OCI-LY1 (cell line): ENCODE measurements at regions not wholly inside any gene's neighbourhood (a gene's known extent, or its start where the extent isn't known, plus 50 kb on each side); places are given as distances from the start of the nearest gene placed in this dataset.
A peak's percentile ranks its signal among the peaks of the same experiment; 100 is the strongest.

Source experiments
- H2AFZ ChIP-seq: fragments of 200-600 bp; sonication (generic), shearing (Covaris generic); 2 replicates; pipeline ENCODE4 v1.6.0; 2014; ENCODE audit warnings: antibody characterized with exemption, mild to moderate bottlenecking, low read length
- H3F3A ChIP-seq: fragments of 200-600 bp; sonication (generic), shearing (Covaris generic); 2 replicates; pipeline ENCODE4 v1.6.0; 2014; ENCODE audit warnings: mild to moderate bottlenecking, antibody characterized with exemption, low read length, moderate library complexity; ENCODE audit not compliant: insufficient read depth
- H3K27ac ChIP-seq: fragments of 200-600 bp; sonication (generic); 2 replicates; pipeline ENCODE4 v1.5.1; 2014; ENCODE audit warnings: low read length, mixed run types, mild to moderate bottlenecking, low read depth; ENCODE audit not compliant: poor library complexity, severe bottlenecking
- H3K27me3 ChIP-seq: fragments of 200-600 bp; sonication (generic); 2 replicates; pipeline ENCODE4 v1.6.0; 2014; ENCODE audit warnings: antibody characterized with exemption, mild to moderate bottlenecking, low read length, moderate library complexity; ENCODE audit not compliant: insufficient read depth
- H3K36me3 ChIP-seq: fragments of 200-600 bp; sonication (generic); 2 replicates; pipeline ENCODE4 v1.6.1; 2014; ENCODE audit warnings: mild to moderate bottlenecking, antibody characterized with exemption, low read length, moderate library complexity, mixed read lengths; ENCODE audit not compliant: insufficient read depth
- H3K4me1 ChIP-seq: fragments of 200-600 bp; sonication (generic); 2 replicates; pipeline ENCODE4 v1.5.1; 2014; ENCODE audit warnings: mild to moderate bottlenecking, low read length, moderate library complexity; ENCODE audit not compliant: insufficient read depth, severe bottlenecking
- H3K4me2 ChIP-seq: fragments of 200-600 bp; sonication (generic), shearing (Covaris generic); 2 replicates; pipeline ENCODE4 v1.6.1; 2014; ENCODE audit warnings: low read length
- H3K4me3 ChIP-seq: fragments of 200-600 bp; sonication (generic); 2 replicates; pipeline ENCODE4 v1.5.1; 2014; ENCODE audit warnings: low read length, low read depth, mild to moderate bottlenecking, mixed read lengths; ENCODE audit not compliant: poor library complexity, severe bottlenecking
- H3K79me2 ChIP-seq: fragments of 200-600 bp; shearing (Covaris generic); 2 replicates; pipeline ENCODE4 v1.6.1; 2016; ENCODE audit warnings: mixed run types, low read length, mixed read lengths; ENCODE audit not compliant: insufficient read depth
- H3K9ac ChIP-seq: fragments of 200-600 bp; sonication (generic), shearing (Covaris generic); 2 replicates; pipeline ENCODE4 v1.6.1; 2014; ENCODE audit warnings: mild to moderate bottlenecking, low read length, mixed read lengths
- H3K9me2 ChIP-seq: fragments of 200-600 bp; sonication (generic), shearing (Covaris generic); 2 replicates; pipeline ENCODE4 v1.6.1; 2014; ENCODE audit warnings: low read depth, mild to moderate bottlenecking, low read length, mixed read lengths
- H3K9me3 ChIP-seq: fragments of 200-600 bp; shearing (Covaris generic); 2 replicates; pipeline ENCODE4 v1.6.1; 2014; ENCODE audit warnings: low read length, mixed read lengths
- H4K20me1 ChIP-seq: fragments of 200-600 bp; sonication (generic), shearing (Covaris generic); 2 replicates; pipeline ENCODE4 v1.6.0; 2016; ENCODE audit warnings: mild to moderate bottlenecking, low read length; ENCODE audit not compliant: insufficient read depth
- CTCF ChIP-seq: fragments of 200-600 bp; sonication (generic), shearing (Covaris generic); IDR thresholded peaks from 2 replicates; pipeline ENCODE4 v1.5.1; 2017; ENCODE audit warnings: mild to moderate bottlenecking, antibody characterized with exemption, low read length, moderate library complexity, mixed read lengths
- EZH2 ChIP-seq: fragments of 200-600 bp; sonication (generic), shearing (Covaris generic); IDR thresholded peaks from 2 replicates; pipeline ENCODE4 v1.8.0; 2017; ENCODE audit warnings: borderline replicate concordance, mixed run types, mild to moderate bottlenecking, antibody characterized with exemption, low read length, moderate library complexity, mixed read lengths

DNA sequence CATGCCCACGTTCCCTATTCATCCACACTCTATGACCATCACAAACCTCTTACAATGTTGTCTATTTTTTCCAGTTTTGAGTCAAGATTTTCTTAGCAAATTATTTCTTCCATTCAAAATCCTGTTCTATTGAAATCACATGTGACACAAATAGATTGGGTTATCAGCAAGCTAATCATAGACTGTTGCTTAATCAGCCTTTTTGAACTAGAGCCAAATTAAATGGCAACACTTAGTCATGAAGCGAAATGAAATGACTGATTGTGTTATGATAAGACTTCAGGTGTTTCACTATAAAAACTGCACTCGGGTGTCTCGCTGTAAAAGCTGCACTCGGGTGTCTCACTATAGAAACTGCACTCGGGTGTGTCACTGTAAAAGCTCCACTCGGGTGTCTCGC is 890.0 kb upstream of the FRG1 start:
- Histone ChIP-seq H3F3A (no peaks in the 10 kb centered on the region), H2AFZ (no peak overlapping the region), H3K79me2 (no peaks in the 10 kb centered on the region), H3K4me3 (peak overlapping the region; percentile 56), H3K36me3 (no peaks in the 10 kb centered on the region), H3K4me2 (peak overlapping the region; percentile 69), H3K9me2 (no peaks in the 10 kb centered on the region), H3K9me3 (no peaks in the 10 kb centered on the region), H4K20me1 (no peaks in the 10 kb centered on the region), H3K9ac (peak overlapping the region; percentile 38; the same call in 1 of the 2 replicates), H3K27ac (peak overlapping the region; percentile 38), H3K27me3 (no peaks in the 10 kb centered on the region), H3K4me1 (peaks cover 74% of the 10 kb centered on the region)
- no peak for TF ChIP-seq CTCF
- no peak for TF ChIP-seq EZH2

DNA sequence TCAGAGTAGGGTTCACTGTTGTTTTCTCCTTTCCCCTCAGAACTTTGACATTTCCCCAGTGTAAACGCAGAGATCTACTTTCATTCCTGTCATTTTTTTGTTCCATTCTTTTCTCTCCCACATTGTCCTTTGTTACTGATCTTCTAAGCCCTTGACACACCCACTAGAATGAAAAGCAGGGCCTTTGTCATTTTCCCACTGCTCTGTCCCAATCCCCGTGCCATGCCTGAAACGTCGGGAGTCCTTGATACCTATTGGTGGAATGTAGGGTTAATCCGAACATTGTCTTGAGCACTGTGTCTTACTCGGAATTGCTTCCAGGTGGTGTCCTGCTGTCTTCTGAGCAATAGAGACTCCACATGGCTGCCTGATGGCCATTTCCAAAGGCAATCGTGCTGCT is 887.1 kb upstream of the FRG1 start:
- Histone ChIP-seq H3K4me2 (no peak overlapping the region), H3K36me3 (no peaks in the 10 kb centered on the region), H3K27ac (peak overlapping the region; percentile 30), H3K9me2 (no peaks in the 10 kb centered on the region), H3K27me3 (no peaks in the 10 kb centered on the region), H3K4me3 (no peak overlapping the region), H3K9ac (no peak overlapping the region), H4K20me1 (no peaks in the 10 kb centered on the region), H3F3A (no peaks in the 10 kb centered on the region), H3K79me2 (no peaks in the 10 kb centered on the region), H2AFZ (no peak overlapping the region), H3K4me1 (peaks cover 63% of the 10 kb centered on the region), H3K9me3 (no peaks in the 10 kb centered on the region)
- TF ChIP-seq CTCF (no peak), EZH2 (no peak)

GRCh38 chr4:189060104-189060503 is 880.6 kb upstream of the FRG1 start:
- Histone ChIP-seq H3K4me1 (peaks cover 15% of the 10 kb centered on the region), H3K79me2 (no peaks in the 10 kb centered on the region), H3K9me3 (peaks cover 5% of the 10 kb centered on the region; the same call in 1 of the 2 replicates), H2AFZ (no peak overlapping the region), H3K9ac (no peak overlapping the region), H3K27me3 (no peaks in the 10 kb centered on the region), H3K9me2 (no peaks in the 10 kb centered on the region), H3K4me3 (no peak overlapping the region), H4K20me1 (no peaks in the 10 kb centered on the region), H3K36me3 (no peaks in the 10 kb centered on the region), H3K27ac (no peak overlapping the region), H3F3A (no peaks in the 10 kb centered on the region), H3K4me2 (no peak overlapping the region)
- TF ChIP-seq CTCF (no peak), EZH2 (no peak)
